ENCODE measurements at regions not wholly inside any gene's neighbourhood (a gene's known extent, or its start where the extent isn't known, plus 50 kb on each side); places are given as distances from the start of the nearest gene placed in this dataset.
"Not testable (repeated sequence)": the region's sequence is repeated elsewhere in the genome, so short reads cannot be mapped to it uniquely, and the experiment has no call there.

DNA sequence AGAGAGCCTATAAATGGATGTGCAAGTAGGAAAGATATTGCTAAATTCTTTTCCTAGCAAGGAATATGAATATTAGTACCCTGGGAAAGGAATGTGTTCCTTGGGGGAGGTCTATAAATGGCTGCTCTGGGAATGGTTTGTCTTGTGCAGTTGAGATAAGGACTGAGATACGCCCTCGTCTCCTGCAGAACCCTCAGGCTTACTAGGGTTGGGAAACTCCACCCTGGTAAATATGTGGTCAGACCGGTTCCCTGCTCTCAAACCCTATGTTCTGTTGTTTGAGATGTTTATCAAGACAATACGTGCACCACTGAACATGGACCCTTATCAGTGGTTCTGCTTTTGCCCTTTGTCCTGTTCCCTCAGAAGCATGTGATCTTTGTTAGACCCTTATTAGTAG, 1698.9 kb downstream of the GRIK2 start:
- TF ChIP-seq, protein P1, sequence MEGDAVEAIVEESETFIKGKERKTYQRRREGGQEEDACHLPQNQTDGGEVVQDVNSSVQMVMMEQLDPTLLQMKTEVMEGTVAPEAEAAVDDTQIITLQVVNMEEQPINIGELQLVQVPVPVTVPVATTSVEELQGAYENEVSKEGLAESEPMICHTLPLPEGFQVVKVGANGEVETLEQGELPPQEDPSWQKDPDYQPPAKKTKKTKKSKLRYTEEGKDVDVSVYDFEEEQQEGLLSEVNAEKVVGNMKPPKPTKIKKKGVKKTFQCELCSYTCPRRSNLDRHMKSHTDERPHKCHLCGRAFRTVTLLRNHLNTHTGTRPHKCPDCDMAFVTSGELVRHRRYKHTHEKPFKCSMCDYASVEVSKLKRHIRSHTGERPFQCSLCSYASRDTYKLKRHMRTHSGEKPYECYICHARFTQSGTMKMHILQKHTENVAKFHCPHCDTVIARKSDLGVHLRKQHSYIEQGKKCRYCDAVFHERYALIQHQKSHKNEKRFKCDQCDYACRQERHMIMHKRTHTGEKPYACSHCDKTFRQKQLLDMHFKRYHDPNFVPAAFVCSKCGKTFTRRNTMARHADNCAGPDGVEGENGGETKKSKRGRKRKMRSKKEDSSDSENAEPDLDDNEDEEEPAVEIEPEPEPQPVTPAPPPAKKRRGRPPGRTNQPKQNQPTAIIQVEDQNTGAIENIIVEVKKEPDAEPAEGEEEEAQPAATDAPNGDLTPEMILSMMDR (IDR thresholded peaks at IDR 0.05; ENCODE audit: insufficient read depth, low read length, poor library complexity, severe bottlenecking), result not testable (repeated sequence)
- TF ChIP-seq EZH2phosphoT487 (conservative IDR thresholded peaks at IDR 0.05; ENCODE audit: low read length), result not testable (repeated sequence)
